Common myeloid progenitor, CD34-positive (primary cell): ENCODE measurements at regions not wholly inside any gene's neighbourhood (a gene's known extent, or its start where the extent isn't known, plus 50 kb on each side); places are given as distances from the start of the nearest gene placed in this dataset.

Experiments used
- CTCF ChIA-PET: fragments of 350-600 bp; sonication (Branson Sonifier 250); formaldehyde crosslinking; loops from one replicate; lab custom pipeline; 2021; ENCODE audit warnings: antibody characterized with exemption; lab: Charles Lee
- POLR2A ChIA-PET: fragments of 350-600 bp; sonication (Branson Sonifier 250); formaldehyde crosslinking; loops from one replicate; lab custom pipeline; 2021; ENCODE audit warnings: antibody characterized with exemption; lab: Charles Lee
- DNase-seq, 3 donors: peaks; one replicate each; pipeline versions ENCODE4 v3.0.0 to v3.0.0-alpha.2; 2013
- H3K27ac ChIP-seq, 2 experiments: 1 replicate in 1 of 2; 2 replicates in 1 of 2; pipeline ENCODE4 v1.7.0; 2013; ENCODE audit warnings: inconsistent platforms in 2 of 2, low read length in 2 of 2, mild to moderate bottlenecking in 2 of 2, low read depth in 1 of 2, moderate library complexity in 1 of 2; ENCODE audit not compliant: severe bottlenecking in 2 of 2, insufficient read depth in 1 of 2, poor library complexity in 1 of 2
- H3K27me3 ChIP-seq, 5 experiments: replicated peaks in 2 of 5; 1 replicate in 3 of 5; 2 replicates in 2 of 5; pipeline versions ENCODE4 v1.6.1 to v1.7.0; 2013; ENCODE audit warnings: low read length in 4 of 5, mild to moderate bottlenecking in 2 of 5, moderate library complexity in 2 of 5, inconsistent platforms in 1 of 5; ENCODE audit not compliant: insufficient read depth in 5 of 5, control insufficient read depth in 4 of 5
- H3K36me3 ChIP-seq, 4 experiments: 1 replicate in 2 of 4; 2 replicates in 2 of 4; pipeline versions ENCODE4 v1.6.1 to v1.7.0; 2013; ENCODE audit warnings: low read length in 3 of 4, control low read depth in 1 of 4, mild to moderate bottlenecking in 1 of 4; ENCODE audit not compliant: control insufficient read depth in 4 of 4, insufficient read depth in 4 of 4
- H3K4me1 ChIP-seq, 4 experiments: 1 replicate in 3 of 4; 2 replicates in 1 of 4; pipeline versions ENCODE4 v1.6.1 to v1.7.1; 2013; ENCODE audit warnings: low read length in 3 of 4, mild to moderate bottlenecking in 3 of 4, control low read depth in 1 of 4, inconsistent platforms in 1 of 4, moderate library complexity in 1 of 4; ENCODE audit not compliant: control insufficient read depth in 4 of 4, insufficient read depth in 4 of 4; ENCODE audit errors: control extremely low read depth in 1 of 4
- H3K4me3 ChIP-seq, 7 experiments: 1 replicate in 4 of 7; 2 replicates in 3 of 7; pipeline versions ENCODE4 v1.5.1 to v1.7.0; 2013; ENCODE audit warnings: mild to moderate bottlenecking in 7 of 7, low read length in 6 of 7, moderate library complexity in 6 of 7, inconsistent platforms in 2 of 7, low read depth in 2 of 7, control low read depth in 1 of 7; ENCODE audit not compliant: insufficient read depth in 4 of 7, control insufficient read depth in 1 of 7; ENCODE audit errors: extremely low read depth in 1 of 7
- H3K9me3 ChIP-seq, 5 experiments: 1 replicate in 4 of 5; 2 replicates in 1 of 5; pipeline versions ENCODE4 v1.6.1 to v1.7.1; 2013; ENCODE audit warnings: low read length in 4 of 5, mild to moderate bottlenecking in 2 of 5, inconsistent platforms in 1 of 5, low read depth in 1 of 5, moderate library complexity in 1 of 5; ENCODE audit not compliant: control insufficient read depth in 4 of 5, insufficient read depth in 2 of 5; ENCODE audit errors: control extremely low read depth in 1 of 5
- WGBS: methylation state at CpG from one replicate; pipeline ENCODE4 v1.1.5; 2013; ENCODE audit not compliant: insufficient coverage; 5-methylcytosine and 5-hydroxymethylcytosine counted together

- peaks cover 0 to 2% (median 0%) of the 10 kb centered on the region in 5 experiments for H3K9me3 ChIP-seq
- DNase-seq = no peak
- no peak overlapping the region for H3K27ac ChIP-seq
- ChIA-PET CTCF (no interaction called here), POLR2A (no interaction called here)
- no peaks in the 10 kb centered on the region for H3K36me3 ChIP-seq
- no peaks in the 10 kb centered on the region for H3K27me3 ChIP-seq
- WGBS = 100% methylated on average over 1 of the region's 2 CpGs
- no peak overlapping the region for H3K4me3 ChIP-seq
- H3K4me1 ChIP-seq = no peaks in the 10 kb centered on the region
These were observed 448.3 kb upstream of the ST6GAL2 start for GRCh38 chr2:107334306-107334705.

- DNase-seq = no peak
- CTCF ChIA-PET = no interaction called here
- H3K36me3 ChIP-seq = no peaks in the 10 kb centered on the region
- POLR2A ChIA-PET = no interaction called here
- peaks cover 0 to 2% (median 0%) of the 10 kb centered on the region in 5 experiments for H3K9me3 ChIP-seq
- H3K27ac ChIP-seq = no peak overlapping the region
- no peak overlapping the region for H3K4me3 ChIP-seq
- H3K27me3 ChIP-seq = no peaks in the 10 kb centered on the region
- WGBS = 100% methylated on average over 2 of the region's 2 CpGs
- H3K4me1 ChIP-seq = no peaks in the 10 kb centered on the region
These were observed 450.6 kb upstream of the ST6GAL2 start for GRCh38 chr2:107336526-107336925.

- DNase-seq = no peak
- Histone ChIP-seq H3K27ac (no peak overlapping the region), H3K9me3 (peaks cover 0 to 2% (median 0%) of the 10 kb centered on the region in 5 experiments), H3K4me1 (no peaks in the 10 kb centered on the region), H3K27me3 (no peaks in the 10 kb centered on the region), H3K4me3 (no peak overlapping the region), H3K36me3 (no peaks in the 10 kb centered on the region)
- POLR2A ChIA-PET = no interaction called here
- WGBS = no CpG with 5 or more reads among the region's 6 CpGs
- CTCF ChIA-PET = no interaction called here
These were observed 451.4 kb upstream of the ST6GAL2 start for GRCh38 chr2:107337209-107337898.

- no peaks in the 10 kb centered on the region for H3K27me3 ChIP-seq
- H3K27ac ChIP-seq = no peak overlapping the region
- no peaks in the 10 kb centered on the region for H3K4me1 ChIP-seq
- POLR2A ChIA-PET = no interaction called here
- no peaks in the 10 kb centered on the region for H3K36me3 ChIP-seq
- no peak overlapping the region for H3K4me3 ChIP-seq
- no peak for DNase-seq
- WGBS = 100% methylated on average over 1 of the region's 3 CpGs
- H3K9me3 ChIP-seq = peaks cover 0 to 4% (median 0%) of the 10 kb centered on the region in 5 experiments
- CTCF ChIA-PET = no interaction called here
These were observed 452.1 kb upstream of the ST6GAL2 start for GRCh38 chr2:107338059-107338458.

GRCh38 chr2:107338571-107338970, 452.6 kb upstream of the ST6GAL2 start:
- ChIA-PET CTCF (no interaction called here), POLR2A (no interaction called here)
- H3K4me3 ChIP-seq = no peak overlapping the region
- H3K9me3 ChIP-seq = peaks cover 0 to 4% (median 0%) of the 10 kb centered on the region in 5 experiments
- DNase-seq = no peak
- no peak overlapping the region for H3K27ac ChIP-seq
- H3K36me3 ChIP-seq = no peaks in the 10 kb centered on the region
- H3K4me1 ChIP-seq = no peaks in the 10 kb centered on the region
- no CpG with 5 or more reads among the region's 6 CpGs for WGBS
- no peaks in the 10 kb centered on the region for H3K27me3 ChIP-seq

- Histone ChIP-seq H3K27ac (no peak overlapping the region), H3K9me3 (peaks cover 0 to 4% (median 0%) of the 10 kb centered on the region in 5 experiments), H3K36me3 (no peaks in the 10 kb centered on the region), H3K27me3 (no peaks in the 10 kb centered on the region), H3K4me1 (no peaks in the 10 kb centered on the region), H3K4me3 (no peak overlapping the region)
- POLR2A ChIA-PET = no interaction called here
- CTCF ChIA-PET = no interaction called here
- DNase-seq = no peak
- no CpG with 5 or more reads among the region's 2 CpGs for WGBS
These were observed 455.0 kb upstream of the ST6GAL2 start for GRCh38 chr2:107340955-107341354.

- Histone ChIP-seq H3K27me3 (no peaks in the 10 kb centered on the region), H3K9me3 (peaks cover 0 to 3% (median 0%) of the 10 kb centered on the region in 5 experiments), H3K27ac (no peak overlapping the region), H3K36me3 (no peaks in the 10 kb centered on the region), H3K4me1 (no peaks in the 10 kb centered on the region), H3K4me3 (no peak overlapping the region)
- WGBS = 100% methylated on average over 3 of the region's 4 CpGs
- ChIA-PET POLR2A (no interaction called here), CTCF (no interaction called here)
- DNase-seq = no peak
These were observed 463.4 kb upstream of the ST6GAL2 start for GRCh38 chr2:107349329-107349728.
